T-helper 2 cell treated with Interferon-gamma antibody and Interleukin-4, amounts not matched to agents 100 ng/mL and 5 ng/mL, for 36 hours (primary cell): ENCODE measurements at regions not wholly inside any gene's neighbourhood (a gene's known extent, or its start where the extent isn't known, plus 50 kb on each side); places are given as distances from the start of the nearest gene placed in this dataset.

Experiments used
- intact Hi-C: fragments of 100-400 bp; cut with micrococcal nuclease; formaldehyde crosslinking; loops from one replicate; pipeline ENCODE4 v1.15.1; 2023

DNA sequence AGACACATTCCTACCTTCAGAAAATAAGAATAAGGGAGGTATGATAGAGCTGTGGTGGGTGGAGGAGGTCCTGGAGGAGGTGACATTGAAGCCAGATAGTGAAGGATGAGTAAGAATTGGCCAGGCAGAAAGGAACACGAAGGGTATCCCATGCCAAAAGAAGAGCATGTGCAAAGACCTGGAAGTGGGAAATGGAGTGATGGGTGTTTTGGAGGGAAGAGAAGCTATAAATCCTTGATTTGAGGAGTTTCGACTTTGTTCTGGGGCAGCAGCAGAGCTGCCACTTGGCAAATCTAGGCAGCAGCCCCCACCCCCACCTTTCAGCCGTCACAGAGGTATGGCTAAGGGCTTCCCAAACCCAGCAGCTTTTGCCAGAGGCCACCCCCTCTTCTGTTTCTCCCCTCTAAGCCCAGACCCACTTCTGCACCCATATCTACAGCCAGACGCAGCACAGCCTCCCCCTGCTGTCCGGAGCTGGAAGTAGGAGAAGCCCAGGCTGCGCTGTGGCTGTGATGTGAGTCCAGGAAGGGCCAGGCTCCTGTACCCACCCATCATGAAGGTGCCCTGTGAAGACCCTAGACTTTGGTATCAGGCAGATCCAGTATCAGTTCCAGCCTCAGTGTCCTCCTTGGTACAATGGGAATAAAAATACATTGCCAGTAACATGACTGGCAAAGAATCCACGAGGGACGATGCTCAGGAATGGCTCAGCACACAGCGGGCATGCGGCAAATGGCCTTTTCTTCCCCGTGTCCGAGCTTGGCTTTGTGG is 188.7 kb upstream of the LINGO1 start:
- intact Hi-C loops: no loop called here

- intact Hi-C loops: loop anchor here (1.0 kb wide), 1 partner anchor 187 kb away; no protein-coding TSS in a partner anchor
Measured at GRCh38 chr15:77819851-77820728, 187.4 kb upstream of the LINGO1 start.

DNA sequence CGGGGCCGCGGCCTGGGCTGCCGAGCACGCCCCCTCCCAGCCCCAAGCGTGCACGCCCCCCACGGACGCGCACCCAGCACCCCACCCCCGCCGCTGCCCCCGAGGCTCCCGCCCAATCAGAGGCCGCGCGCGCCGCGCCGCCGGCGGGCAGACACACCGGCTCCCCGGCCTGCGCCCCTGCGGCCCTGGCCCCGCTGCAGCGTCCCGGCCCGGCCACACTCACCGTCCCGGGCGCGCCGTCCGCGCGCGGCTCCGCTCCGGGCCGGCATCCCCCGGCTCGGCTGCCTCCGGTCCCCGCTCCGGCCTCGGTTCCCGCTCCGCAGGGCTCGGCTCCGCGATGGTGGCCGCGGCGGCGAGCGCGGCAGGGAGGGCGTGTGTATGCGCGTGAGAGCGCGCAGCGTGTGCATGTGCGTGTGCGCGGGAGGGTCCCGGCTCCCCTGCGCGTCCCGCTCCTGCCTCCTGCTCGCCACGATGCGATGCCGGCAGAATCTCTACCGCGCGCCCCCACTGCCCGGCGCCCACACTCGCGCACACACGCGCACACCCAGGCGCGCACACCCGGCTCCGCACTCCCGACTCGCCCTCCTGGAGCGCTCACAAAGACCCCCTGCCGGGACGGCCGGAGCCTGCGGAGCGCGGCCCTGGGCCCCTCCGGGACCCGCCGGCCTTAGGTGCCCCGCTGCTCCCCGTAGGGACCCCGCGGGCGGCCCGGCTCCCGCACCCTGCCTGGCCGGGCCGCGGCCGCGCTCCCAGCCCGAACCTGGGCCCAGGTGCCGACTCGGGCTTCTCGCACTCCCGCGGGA is 186.5 kb upstream of the LINGO1 start:
- intact Hi-C loops: no loop called here

DNA sequence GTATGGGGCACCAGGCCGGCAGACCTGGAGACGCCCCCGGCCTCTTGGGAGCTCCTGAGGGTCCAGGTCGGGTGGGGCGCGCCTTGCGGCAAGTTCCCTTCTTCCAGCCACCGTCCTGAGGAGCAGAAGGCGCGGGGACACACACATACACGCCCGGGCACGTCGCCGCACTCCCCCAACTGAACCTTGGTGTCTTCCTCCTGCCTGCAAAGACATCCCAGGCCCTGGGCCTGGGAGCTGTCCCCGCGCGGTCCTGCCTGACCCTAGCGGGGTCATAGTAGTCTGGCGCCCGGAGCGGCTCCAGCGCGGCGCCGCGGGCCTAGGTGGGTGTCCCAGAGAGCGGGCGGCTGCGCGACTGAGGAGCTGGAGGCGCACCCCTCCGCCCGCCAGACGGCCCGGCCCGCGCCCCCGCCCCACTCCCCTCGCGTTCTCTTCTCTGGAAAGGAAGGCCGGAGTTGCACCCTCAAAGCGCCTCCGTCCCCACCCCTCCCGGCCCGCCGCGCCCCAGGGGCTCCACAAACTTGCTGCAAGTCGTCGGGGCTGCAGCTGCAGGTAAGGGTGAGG is 185.9 kb upstream of the LINGO1 start:
- intact Hi-C loops: no loop called here

- intact Hi-C loops: no loop called here
Measured at GRCh38 chr15:77817434-77817833, 184.7 kb upstream of the LINGO1 start.

- intact Hi-C loops: no loop called here
Measured at GRCh38 chr15:77816983-77817382, 184.3 kb upstream of the LINGO1 start.

GRCh38 chr15:77815015-77815414 is 182.3 kb upstream of the LINGO1 start:
- intact Hi-C loops: no loop called here

DNA sequence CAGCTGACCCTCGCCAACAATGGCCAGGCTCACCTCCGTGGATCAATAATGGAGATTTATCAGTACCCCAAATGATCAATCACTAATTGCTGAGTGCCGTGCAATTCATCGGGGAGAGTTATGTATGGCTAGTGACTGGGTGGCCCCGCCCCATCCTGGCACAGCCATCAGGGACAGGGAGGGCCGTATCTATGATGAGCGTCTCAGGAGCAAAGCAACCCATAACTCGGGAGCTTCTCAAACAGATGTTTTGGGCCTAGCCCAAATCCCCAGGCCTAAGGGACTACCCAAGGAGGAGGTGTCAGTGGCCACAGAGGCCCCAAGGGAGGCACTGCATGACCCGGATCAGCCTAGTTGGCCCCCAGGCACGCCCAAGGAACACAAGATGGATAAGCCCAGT is 180.0 kb upstream of the LINGO1 start:
- intact Hi-C loops: no loop called here

DNA sequence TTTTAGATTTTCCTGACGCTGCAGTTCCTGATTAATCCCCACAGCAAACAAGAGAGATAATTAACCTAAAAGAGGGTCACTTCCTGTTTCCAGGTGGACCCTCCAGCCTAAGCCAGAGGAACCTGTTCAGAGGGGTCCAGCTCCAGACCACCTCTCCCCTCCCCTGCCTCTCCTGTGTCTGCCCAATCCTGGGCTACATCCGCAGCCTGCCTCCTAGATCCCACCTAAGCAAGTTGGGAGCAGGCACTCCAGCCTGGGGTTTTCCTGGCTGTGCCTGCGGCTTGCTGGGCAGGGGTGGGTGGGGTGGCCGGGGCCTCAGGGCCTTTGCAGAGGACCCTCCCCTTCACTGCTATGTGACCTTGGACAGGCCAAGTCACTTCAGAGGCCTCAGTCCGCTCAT is 178.6 kb upstream of the LINGO1 start:
- intact Hi-C loops: no loop called here

DNA sequence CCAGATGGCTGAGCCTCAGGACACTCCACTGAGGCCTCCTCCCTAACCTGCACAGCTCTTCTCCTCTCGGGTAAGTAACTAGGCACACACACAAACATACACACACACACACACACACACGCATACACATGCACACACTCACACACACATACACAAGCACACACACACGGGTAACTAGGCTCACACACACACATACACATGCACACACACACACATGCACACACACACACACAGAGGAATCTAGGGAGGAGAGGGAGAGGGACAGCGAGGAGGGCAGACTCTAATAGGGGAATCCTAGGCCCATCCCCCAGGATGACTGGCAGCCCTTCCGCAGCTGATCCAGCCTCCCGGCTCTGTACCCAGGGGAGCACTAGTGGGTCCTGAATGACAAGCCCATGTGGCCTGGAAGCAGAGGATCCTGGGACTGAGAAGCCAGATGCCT is 177.4 kb upstream of the LINGO1 start:
- intact Hi-C loops: no loop called here

GRCh38 chr15:77808581-77809177 is 176.0 kb upstream of the LINGO1 start:
- intact Hi-C loops: no loop called here

DNA sequence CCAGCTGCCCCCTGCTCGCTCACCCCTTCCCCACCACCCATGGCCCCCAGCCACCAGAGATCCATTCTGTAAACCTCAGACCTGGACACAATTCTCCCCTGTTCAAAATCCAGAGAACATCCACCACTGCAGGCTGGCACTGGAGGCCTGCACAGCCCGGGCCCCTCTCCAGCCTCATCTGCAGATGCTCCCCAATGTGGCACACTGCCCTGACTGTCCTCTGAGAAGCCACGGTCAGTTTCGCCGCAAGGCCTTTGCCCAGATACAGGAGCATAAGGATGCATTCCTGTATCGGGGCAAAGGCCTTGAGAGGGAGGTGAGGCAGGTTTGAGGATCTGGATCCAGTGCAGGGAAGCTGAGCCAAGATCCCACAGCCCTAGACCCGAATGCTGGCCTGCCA is 175.4 kb upstream of the LINGO1 start:
- intact Hi-C loops: no loop called here

GRCh38 chr15:77807611-77808010 is 174.9 kb upstream of the LINGO1 start:
- intact Hi-C loops: no loop called here

DNA sequence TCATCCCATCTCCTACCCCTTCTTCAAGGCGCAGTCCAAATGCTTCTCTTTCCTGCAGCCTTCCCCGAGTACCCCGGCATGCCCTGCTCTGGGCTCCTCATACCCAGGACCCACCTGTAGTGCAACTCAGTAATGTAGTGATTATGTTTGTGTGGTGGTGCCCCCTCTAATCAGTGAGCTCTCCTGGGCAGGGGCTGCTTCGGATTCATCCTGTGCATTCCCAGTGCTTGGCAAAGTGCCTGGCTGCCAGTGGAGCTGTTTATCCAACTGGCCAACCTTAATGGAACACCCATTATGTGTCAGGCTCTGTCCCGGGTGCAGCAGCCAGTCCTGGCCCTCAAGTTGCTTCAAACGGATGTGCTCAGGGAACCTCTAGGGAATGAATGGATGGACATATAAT is 174.4 kb upstream of the LINGO1 start:
- intact Hi-C loops: no loop called here

- intact Hi-C loops: no loop called here
Measured at GRCh38 chr15:77804210-77804609, 171.5 kb upstream of the LINGO1 start.

- intact Hi-C loops: no loop called here
Measured at GRCh38 chr15:77803487-77803886, 170.8 kb upstream of the LINGO1 start.

- intact Hi-C loops: no loop called here
Measured at GRCh38 chr15:77800305-77800704, 167.6 kb upstream of the LINGO1 start.

DNA sequence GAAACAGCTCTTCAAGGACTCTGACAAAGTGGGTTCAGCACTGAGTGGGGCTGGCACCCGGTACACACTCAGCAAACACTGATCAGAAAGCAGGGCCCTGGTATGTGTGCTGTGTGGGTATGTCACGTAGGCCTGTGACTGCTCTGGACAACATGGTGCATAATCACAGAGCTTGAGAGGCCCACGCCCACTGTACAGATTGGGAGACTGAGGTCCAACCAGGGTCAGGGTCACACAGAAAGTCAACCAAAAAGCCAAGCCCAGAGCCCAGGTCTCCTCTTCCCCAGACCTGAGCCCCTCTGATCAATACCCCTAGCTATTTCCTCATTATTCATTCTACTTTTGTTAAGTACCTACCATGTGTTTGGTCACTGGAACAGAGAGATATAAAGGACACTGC is 166.1 kb upstream of the LINGO1 start:
- intact Hi-C loops: no loop called here

GRCh38 chr15:77798151-77798835 is 165.6 kb upstream of the LINGO1 start:
- intact Hi-C loops: no loop called here

- intact Hi-C loops: no loop called here
Measured at GRCh38 chr15:77797270-77797669, 164.6 kb upstream of the LINGO1 start.
